HG02852 (cell line): ENCODE measurements at regions not wholly inside any gene's neighbourhood (a gene's known extent, or its start where the extent isn't known, plus 50 kb on each side); places are given as distances from the start of the nearest gene placed in this dataset.

Experiments
- ATAC-seq: cut with Tn5 transposase; IDR thresholded peaks from one replicate; pipeline ENCODE4 v1.9.1; 2021; ENCODE audit warnings: mild to moderate bottlenecking, moderate library complexity; ENCODE audit not compliant: unreplicated experiment

GRCh38 chr2:8412586-8412985, 269.3 kb upstream of the ID2 start:
- no peak for ATAC-seq

DNA sequence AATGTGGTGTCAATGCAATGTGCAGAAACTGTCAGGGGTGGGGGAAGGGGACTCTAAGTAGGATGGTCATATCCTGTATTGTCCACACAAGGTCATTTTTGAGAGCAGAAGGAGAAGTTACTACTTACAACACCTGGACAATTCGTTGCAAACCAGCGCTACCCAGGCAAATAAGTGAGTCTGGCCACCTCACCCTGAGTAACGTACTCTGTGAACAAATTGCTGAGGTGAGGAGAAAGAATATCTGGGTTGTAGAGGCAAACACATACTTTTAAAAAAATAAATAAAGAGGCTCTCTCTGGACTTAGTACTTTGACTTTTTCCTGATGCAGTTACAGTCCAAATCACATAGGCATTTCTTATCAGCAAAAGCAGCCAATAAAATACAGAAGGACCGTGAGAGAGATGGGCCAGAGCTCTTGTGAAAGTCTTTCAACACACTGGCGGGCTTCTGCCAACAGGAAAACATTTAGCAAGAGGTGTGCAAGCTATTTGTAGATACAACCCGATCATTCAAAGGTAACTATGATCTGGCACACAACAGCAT, 268.2 kb upstream of the ID2 start:
- ATAC-seq = no peak

DNA sequence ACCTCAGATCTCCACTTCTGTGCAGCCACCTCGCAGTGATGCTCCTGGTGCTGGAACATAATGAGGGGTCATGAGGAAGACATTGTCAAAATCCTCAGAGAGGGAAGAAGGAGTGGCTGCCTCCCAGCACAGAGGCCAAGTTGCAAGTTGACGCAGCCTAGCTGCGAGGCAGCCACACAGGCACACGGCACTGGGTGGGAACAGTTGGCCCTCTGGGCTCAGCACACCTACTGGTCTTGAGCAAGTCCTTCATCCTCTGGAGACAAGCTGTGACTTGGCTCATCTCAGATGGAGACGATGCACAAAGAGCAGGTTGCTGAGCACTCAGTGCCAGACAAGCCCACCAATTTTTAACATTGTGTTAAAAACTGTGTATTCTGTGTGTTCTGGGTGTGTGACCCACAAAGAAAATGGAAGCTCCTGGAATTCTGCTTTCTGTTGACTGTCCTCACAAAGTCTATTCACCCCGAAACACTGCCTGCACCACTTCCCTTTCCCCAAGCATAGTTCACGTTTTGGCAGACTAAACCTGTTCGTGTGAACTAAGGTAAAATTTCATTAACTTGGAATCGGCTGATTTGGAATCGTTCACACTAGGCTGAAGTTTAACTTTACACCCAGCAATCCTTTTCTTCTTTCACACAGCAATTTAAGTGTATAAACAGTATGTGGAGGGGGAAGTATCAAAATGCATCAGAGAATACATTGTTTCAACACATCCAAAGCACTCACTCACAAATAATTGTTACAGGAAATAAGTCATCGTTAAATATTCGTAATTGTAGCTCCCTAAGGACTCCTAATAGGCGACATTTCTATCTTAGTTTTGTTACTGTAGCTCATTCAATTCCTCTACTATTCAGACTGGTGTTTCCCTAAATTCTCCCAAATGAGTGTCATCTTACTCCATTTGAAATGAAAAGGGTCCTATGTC, 266.6 kb upstream of the ID2 start:
- no peak for ATAC-seq

GRCh38 chr2:8416001-8416571, 265.8 kb upstream of the ID2 start:
- ATAC-seq = no peak

- no peak for ATAC-seq
These were observed 264.7 kb upstream of the ID2 start for GRCh38 chr2:8416849-8417832.

DNA sequence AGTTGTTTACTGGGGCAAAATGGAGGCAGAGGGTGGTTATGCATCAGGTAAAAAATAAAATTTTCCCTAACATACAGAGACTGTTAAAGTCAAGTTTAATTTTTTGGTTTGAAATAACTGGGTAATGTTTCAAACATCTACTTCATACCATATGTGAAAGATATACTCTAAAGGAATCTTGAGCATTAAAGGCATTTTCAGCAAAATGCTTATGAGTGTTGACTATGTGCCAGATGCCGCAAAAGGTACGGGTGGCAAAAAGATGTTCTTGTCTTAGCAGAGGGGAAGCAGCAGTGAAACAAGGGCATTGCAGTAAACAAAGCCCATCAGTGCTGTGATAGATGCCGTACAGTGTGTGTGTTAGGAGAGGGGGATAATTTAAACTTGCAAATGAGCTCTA, 263.1 kb upstream of the ID2 start:
- ATAC-seq = no peak

GRCh38 chr2:8421658-8422449, 260.0 kb upstream of the ID2 start:
- ATAC-seq = peak; percentile 89

DNA sequence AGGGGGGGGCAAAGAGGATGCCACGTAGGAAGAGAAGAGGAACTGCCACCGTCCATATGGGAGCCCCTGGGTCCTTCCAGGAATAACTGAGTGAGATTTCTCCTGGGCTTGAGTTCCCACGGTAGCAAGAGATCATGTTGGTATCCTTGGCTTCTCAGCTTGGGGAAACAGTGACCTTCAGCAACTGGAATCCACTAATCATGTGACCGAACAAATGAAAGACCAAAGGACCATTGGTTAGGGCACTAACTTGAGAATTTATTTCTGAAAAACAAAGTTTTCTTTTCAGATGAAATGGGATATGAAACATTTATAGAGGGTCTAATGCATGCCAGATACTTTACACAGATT, 259.4 kb upstream of the ID2 start:
- ATAC-seq = no peak

DNA sequence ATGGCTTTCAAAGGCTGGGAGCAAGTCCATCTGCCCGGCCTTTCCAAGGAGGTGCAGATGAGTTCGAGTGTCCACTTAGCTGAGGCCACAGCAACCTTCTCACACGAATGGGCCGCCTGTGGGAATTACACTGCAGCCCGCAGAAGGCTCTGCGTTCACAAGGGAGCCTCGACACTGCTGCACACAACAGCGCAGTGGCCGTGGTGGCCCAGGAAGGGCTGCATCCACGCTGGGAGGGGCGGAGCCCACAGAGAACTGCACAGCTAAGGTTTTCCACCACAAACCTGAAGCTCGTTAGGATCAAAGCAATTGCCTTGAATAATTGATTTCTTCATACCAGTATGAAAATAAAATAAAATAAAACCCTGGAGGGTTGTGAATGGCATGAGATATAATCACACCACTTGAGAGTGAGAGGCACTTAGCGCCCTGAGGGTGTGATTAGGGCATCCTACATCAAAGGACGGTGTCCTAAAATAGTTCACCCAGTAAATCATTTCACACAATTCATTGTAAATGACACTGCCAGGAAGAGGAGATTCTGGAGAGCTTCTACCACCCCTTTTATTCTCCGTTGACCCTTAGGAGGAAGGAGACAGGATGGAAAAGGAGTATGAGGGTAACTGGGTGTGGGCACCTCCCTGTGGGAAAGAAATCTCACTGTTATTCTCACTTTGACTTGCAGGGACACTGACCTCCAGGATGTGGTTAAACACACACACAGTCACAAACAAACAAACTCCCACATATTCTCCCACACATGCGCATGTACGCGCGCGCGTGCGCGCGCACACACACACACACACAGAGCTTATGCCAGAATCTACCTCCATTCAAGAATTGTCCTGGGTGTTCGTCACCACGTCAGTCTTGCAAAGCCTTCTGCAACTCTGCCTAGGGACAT, 256.6 kb upstream of the ID2 start:
- ATAC-seq = no peak

- no peak for ATAC-seq
These were observed 255.3 kb upstream of the ID2 start for GRCh38 chr2:8426550-8426949.

DNA sequence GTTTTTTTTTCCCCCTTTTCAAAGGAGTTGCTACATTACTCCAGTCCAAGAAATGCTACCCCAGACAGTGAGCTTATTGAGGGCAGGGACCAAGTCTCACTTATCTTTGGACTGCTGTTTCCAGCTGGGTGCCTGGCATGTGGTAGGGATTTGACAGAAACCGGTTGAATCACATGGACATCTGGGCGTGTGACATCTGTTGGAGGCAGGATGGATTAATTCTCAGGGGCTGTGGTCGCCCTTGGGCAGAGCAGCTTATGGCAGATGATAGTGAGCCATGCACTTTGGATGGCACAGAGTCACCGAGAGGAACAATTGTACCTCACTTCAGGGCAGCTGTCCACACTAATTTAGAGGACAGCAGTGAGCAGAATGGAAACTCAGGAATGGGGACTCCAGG, 254.6 kb upstream of the ID2 start:
- no peak for ATAC-seq

GRCh38 chr2:8430628-8431027, 251.2 kb upstream of the ID2 start:
- ATAC-seq = no peak

DNA sequence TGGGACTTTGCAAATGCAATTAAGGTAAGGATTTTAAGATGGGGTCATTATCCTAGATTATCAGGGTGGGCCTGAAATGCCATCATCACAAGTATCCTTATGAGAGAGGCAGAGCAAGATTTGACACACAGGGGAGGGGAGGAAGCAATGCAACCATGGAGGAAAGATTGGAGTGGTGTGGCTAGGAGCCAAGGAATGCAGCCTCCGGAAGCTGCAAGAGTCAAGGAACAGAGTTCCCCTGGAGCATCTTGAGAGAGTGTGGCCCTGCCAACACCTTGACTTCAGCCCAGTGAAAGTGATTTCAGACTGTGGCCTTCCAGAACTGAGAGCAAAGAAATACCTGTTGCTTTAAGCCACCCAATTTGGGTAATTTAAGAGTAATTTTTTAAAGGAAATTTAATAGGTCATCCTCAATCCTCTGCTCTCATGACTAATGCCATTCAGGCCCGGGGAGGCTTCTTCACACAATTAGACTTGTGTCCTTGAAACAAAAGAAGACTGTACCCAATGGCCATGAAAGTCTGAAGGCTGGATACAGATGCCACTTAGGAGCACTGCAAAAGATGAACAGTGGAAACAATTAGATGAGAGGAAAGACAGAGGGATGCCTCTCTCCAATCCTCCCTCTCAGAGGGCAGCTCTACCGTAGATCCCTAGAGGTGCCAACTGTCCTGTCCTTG, 250.3 kb upstream of the ID2 start:
- no peak for ATAC-seq

- ATAC-seq = no peak
These were observed 249.0 kb upstream of the ID2 start for GRCh38 chr2:8432706-8433336.

DNA sequence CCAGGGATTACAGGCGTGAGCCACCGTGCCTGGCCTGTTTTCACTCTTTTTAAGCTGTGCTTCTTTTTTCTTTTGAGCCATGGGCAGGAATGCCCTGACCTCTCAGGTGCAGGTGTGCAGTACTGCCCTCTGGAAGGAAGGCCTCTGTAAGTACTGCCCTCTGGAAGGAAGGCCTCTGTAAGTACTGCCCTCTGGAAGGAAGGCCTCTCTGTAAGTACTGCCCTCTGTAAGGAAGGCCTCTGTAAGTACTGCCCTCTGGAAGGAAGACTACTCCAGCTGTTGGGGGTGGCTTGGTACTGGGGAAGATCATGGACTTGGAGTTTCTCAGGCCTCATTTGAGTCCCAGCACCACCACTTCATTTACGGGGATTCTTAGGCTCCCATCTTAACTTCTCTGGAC, 248.5 kb upstream of the ID2 start:
- no peak for ATAC-seq

DNA sequence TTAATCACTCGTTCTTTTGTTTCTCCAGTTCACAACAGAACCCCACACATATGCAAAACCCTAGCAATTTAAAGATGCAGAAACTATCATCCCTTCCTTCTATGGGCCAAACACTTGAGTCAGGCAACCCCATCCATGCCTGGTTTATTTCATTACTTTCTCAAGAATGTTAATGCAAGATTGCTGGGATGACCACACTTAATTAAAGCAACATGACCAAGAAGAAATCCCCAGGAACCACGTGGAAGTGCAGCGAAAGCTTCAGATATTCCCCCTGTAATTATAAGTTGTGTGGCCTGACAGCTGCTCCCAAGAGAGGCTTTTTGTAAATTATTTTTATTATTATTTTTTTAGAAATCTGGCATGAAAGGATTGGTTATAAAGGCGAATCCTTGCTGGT, 246.2 kb upstream of the ID2 start:
- ATAC-seq = no peak

DNA sequence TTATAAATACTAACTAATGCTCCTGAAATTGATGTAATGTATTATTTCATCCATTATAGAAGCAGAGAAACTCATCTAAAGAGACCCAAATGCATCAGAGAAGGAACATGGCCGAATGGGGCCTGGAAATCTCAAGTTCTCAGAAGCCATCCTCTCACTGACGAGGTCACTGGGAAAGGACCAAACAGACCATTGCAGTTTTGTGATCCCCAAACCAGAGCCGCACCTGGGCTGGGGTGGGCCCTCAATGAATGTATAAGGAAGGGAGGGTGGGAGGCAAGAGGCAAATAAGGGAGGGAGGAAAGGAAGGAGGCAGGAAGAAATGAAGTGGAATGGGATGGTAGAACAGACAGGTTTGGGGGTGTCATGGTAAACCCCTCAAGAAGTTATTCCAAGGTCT, 245.3 kb upstream of the ID2 start:
- ATAC-seq = no peak

DNA sequence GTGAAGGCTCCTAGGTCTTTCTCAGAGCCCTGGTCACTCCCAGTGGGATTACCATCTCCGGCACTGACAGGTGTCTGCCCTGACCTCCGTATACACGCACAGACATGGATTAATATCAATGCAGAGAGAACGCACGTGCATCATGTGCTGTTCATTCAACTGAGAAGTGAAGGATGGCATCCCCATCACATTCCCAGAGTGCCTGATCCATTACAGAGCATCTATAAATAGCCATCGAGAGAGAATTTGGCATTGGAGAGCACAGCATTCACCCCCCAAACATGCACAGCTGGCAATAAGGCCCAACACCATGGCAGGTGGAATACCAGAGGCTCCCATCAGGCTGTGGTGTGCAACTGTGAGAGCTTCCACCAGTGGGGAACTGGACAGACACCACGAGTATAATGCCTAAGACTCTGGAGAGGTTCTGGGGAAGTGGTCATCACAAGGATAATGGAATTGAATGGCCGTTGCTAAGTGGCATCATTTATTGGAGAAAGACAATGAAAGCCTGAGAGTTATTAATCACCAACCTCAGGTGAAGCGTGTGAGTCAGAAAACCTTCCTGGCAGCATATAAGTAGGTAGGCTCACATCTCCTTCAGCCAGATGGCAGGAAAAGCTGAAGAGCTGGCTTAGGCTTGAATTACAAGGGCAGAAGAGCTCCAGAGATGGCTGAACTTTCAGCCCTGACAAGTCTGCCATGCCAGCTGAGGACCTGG, 244.5 kb upstream of the ID2 start:
- ATAC-seq = no peak
